ENCODE measurements at regions not wholly inside any gene's neighbourhood (a gene's known extent, or its start where the extent isn't known, plus 50 kb on each side); places are given as distances from the start of the nearest gene placed in this dataset.

GRCh38 chr15:37678124-37678523 lies 256.3 kb upstream of the TMCO5A start:
- Mint-ChIP-seq H3K27me3 (no peaks in the 10 kb centered on the region), H3K36me3 (ENCODE audit: low read depth) (no peaks in the 10 kb centered on the region), H3K4me1 (no peaks in the 10 kb centered on the region), H3K27ac (no peak overlapping the region), H3K9me3 (no peaks in the 10 kb centered on the region), H3K4me3 (no peak overlapping the region)
- ChIA-PET CTCF (no interaction called here), POLR2A (no interaction called here)
- no peak for DNase-seq

- Mint-ChIP-seq H3K27me3 (no peaks in the 10 kb centered on the region), H3K36me3 (ENCODE audit: low read depth) (no peaks in the 10 kb centered on the region), H3K4me3 (no peak overlapping the region), H3K9me3 (no peaks in the 10 kb centered on the region), H3K27ac (no peak overlapping the region), H3K4me1 (no peaks in the 10 kb centered on the region)
- DNase-seq, result no peak
- CTCF ChIA-PET, result no interaction called here
- POLR2A ChIA-PET, result no interaction called here
Observed at GRCh38 chr15:37679627-37680026, 254.8 kb upstream of the TMCO5A start.

GRCh38 chr15:37682304-37682703 lies 252.1 kb upstream of the TMCO5A start:
- Mint-ChIP-seq H3K36me3 (ENCODE audit: low read depth) (no peaks in the 10 kb centered on the region), H3K4me1 (no peaks in the 10 kb centered on the region), H3K27me3 (no peaks in the 10 kb centered on the region), H3K4me3 (no peak overlapping the region), H3K27ac (no peak overlapping the region), H3K9me3 (no peaks in the 10 kb centered on the region)
- DNase-seq, result no peak
- POLR2A ChIA-PET, result no interaction called here
- CTCF ChIA-PET, result no interaction called here

GRCh38 chr15:37691911-37692310 lies 242.5 kb upstream of the TMCO5A start:
- CTCF ChIA-PET, result no interaction called here

GRCh38 chr15:37693926-37694325 lies 240.5 kb upstream of the TMCO5A start:
- Mint-ChIP-seq H3K27ac (no peak overlapping the region), H3K36me3 (ENCODE audit: low read depth) (no peaks in the 10 kb centered on the region), H3K4me3 (no peak overlapping the region), H3K4me1 (no peaks in the 10 kb centered on the region), H3K27me3 (no peaks in the 10 kb centered on the region), H3K9me3 (peaks cover 2% of the 10 kb centered on the region)
- CTCF ChIA-PET, result no interaction called here
- POLR2A ChIA-PET, result no interaction called here
- DNase-seq, result no peak

More at GRCh38 chr15:37691911-37692310, 242.5 kb upstream of the TMCO5A start:
- Mint-ChIP-seq H3K4me3 (no peak overlapping the region), H3K27me3 (no peaks in the 10 kb centered on the region), H3K4me1 (no peaks in the 10 kb centered on the region), H3K27ac (no peak overlapping the region), H3K36me3 (ENCODE audit: low read depth) (no peaks in the 10 kb centered on the region), H3K9me3 (peaks cover 2% of the 10 kb centered on the region)
- POLR2A ChIA-PET, result no interaction called here
- DNase-seq, result no peak

- POLR2A ChIA-PET, result no interaction called here
- no peak overlapping the region for H3K4me3 Mint-ChIP-seq
Observed at GRCh38 chr15:37695719-37696118, 238.7 kb upstream of the TMCO5A start.

GRCh38 chr15:37698679-37699078 lies 235.8 kb upstream of the TMCO5A start:
- ChIA-PET POLR2A (no interaction called here), CTCF (no interaction called here)
- H3K36me3 Mint-ChIP-seq (ENCODE audit: low read depth), result no peaks in the 10 kb centered on the region
- no peaks in the 10 kb centered on the region for H3K9me3 Mint-ChIP-seq
- no peak overlapping the region for H3K4me3 Mint-ChIP-seq
- no peaks in the 10 kb centered on the region for H3K4me1 Mint-ChIP-seq
- H3K27ac Mint-ChIP-seq, result no peak overlapping the region
- no peaks in the 10 kb centered on the region for H3K27me3 Mint-ChIP-seq
- DNase-seq, result no peak

More at GRCh38 chr15:37695719-37696118, 238.7 kb upstream of the TMCO5A start:
- Mint-ChIP-seq H3K9me3 (peaks cover 2% of the 10 kb centered on the region), H3K4me1 (no peaks in the 10 kb centered on the region), H3K36me3 (ENCODE audit: low read depth) (no peaks in the 10 kb centered on the region), H3K27ac (no peak overlapping the region), H3K27me3 (no peaks in the 10 kb centered on the region)
- DNase-seq, result no peak
- CTCF ChIA-PET, result no interaction called here

GRCh38 chr15:37701230-37701629 lies 233.2 kb upstream of the TMCO5A start:
- ChIA-PET CTCF (no interaction called here), POLR2A (no interaction called here)
- Mint-ChIP-seq H3K36me3 (ENCODE audit: low read depth) (no peaks in the 10 kb centered on the region), H3K4me1 (no peaks in the 10 kb centered on the region), H3K4me3 (no peak overlapping the region), H3K9me3 (no peaks in the 10 kb centered on the region), H3K27me3 (no peaks in the 10 kb centered on the region), H3K27ac (no peak overlapping the region)
- no peak for DNase-seq

- CTCF ChIA-PET, result no interaction called here
- no peak overlapping the region for H3K27ac Mint-ChIP-seq
- no peaks in the 10 kb centered on the region for H3K36me3 Mint-ChIP-seq (ENCODE audit: low read depth)
- no peaks in the 10 kb centered on the region for H3K4me1 Mint-ChIP-seq
- POLR2A ChIA-PET, result no interaction called here
- no peaks in the 10 kb centered on the region for H3K9me3 Mint-ChIP-seq
- H3K4me3 Mint-ChIP-seq, result no peak overlapping the region
- no peak for DNase-seq
- no peaks in the 10 kb centered on the region for H3K27me3 Mint-ChIP-seq
Observed at GRCh38 chr15:37709669-37710068, 224.8 kb upstream of the TMCO5A start.

GRCh38 chr15:37715101-37715500 lies 219.3 kb upstream of the TMCO5A start:
- no peaks in the 10 kb centered on the region for H3K36me3 Mint-ChIP-seq (ENCODE audit: low read depth)
- H3K9me3 Mint-ChIP-seq, result peaks cover 2% of the 10 kb centered on the region
- no peaks in the 10 kb centered on the region for H3K27me3 Mint-ChIP-seq
- no peak for DNase-seq
- no peak overlapping the region for H3K4me3 Mint-ChIP-seq
- no peak overlapping the region for H3K27ac Mint-ChIP-seq
- ChIA-PET CTCF (no interaction called here), POLR2A (no interaction called here)
- no peaks in the 10 kb centered on the region for H3K4me1 Mint-ChIP-seq

GRCh38 chr15:37720267-37720666 lies 214.2 kb upstream of the TMCO5A start:
- H3K27ac Mint-ChIP-seq, result no peak overlapping the region
- CTCF ChIA-PET, result no interaction called here

GRCh38 chr15:37731146-37731746 lies 203.2 kb upstream of the TMCO5A start:
- H3K27me3 Mint-ChIP-seq, result no peaks in the 10 kb centered on the region
- H3K36me3 Mint-ChIP-seq (ENCODE audit: low read depth), result no peaks in the 10 kb centered on the region
- no peak for DNase-seq
- no peak overlapping the region for H3K27ac Mint-ChIP-seq
- H3K4me3 Mint-ChIP-seq, result no peak overlapping the region
- CTCF ChIA-PET, result no interaction called here
- POLR2A ChIA-PET, result no interaction called here
- H3K4me1 Mint-ChIP-seq, result no peaks in the 10 kb centered on the region
- H3K9me3 Mint-ChIP-seq, result no peaks in the 10 kb centered on the region

More at GRCh38 chr15:37720267-37720666, 214.2 kb upstream of the TMCO5A start:
- Mint-ChIP-seq H3K27me3 (no peaks in the 10 kb centered on the region), H3K4me3 (no peak overlapping the region), H3K36me3 (ENCODE audit: low read depth) (no peaks in the 10 kb centered on the region), H3K9me3 (no peaks in the 10 kb centered on the region), H3K4me1 (no peaks in the 10 kb centered on the region)
- POLR2A ChIA-PET, result no interaction called here
- DNase-seq, result no peak

GRCh38 chr15:37733628-37734027 lies 200.8 kb upstream of the TMCO5A start:
- H3K9me3 Mint-ChIP-seq, result no peaks in the 10 kb centered on the region
- no peak for DNase-seq
- no peaks in the 10 kb centered on the region for H3K27me3 Mint-ChIP-seq
- no peak overlapping the region for H3K4me3 Mint-ChIP-seq
- H3K4me1 Mint-ChIP-seq, result no peaks in the 10 kb centered on the region
- H3K27ac Mint-ChIP-seq, result no peak overlapping the region
- CTCF ChIA-PET, result no interaction called here
- POLR2A ChIA-PET, result no interaction called here
- no peaks in the 10 kb centered on the region for H3K36me3 Mint-ChIP-seq (ENCODE audit: low read depth)

GRCh38 chr15:37740623-37741141 lies 193.8 kb upstream of the TMCO5A start:
- CTCF ChIA-PET, result no interaction called here
- DNase-seq, result no peak
- H3K4me3 Mint-ChIP-seq, result no peak overlapping the region
- H3K36me3 Mint-ChIP-seq (ENCODE audit: low read depth), result no peaks in the 10 kb centered on the region
- POLR2A ChIA-PET, result no interaction called here
- no peaks in the 10 kb centered on the region for H3K9me3 Mint-ChIP-seq
- H3K27me3 Mint-ChIP-seq, result no peaks in the 10 kb centered on the region
- no peaks in the 10 kb centered on the region for H3K4me1 Mint-ChIP-seq
- H3K27ac Mint-ChIP-seq, result no peak overlapping the region

Data from activated CD4-positive, alpha-beta memory T cell treated with anti-CD3 and anti-CD28 coated beads, Interleukin-2, amount 10 ng/mL, durations not matched to agents 7 days and 5 days (primary cell).